Adrenal gland (tissue), 9 donors: ENCODE measurements at regions not wholly inside any gene's neighbourhood (a gene's known extent, or its start where the extent isn't known, plus 50 kb on each side); places are given as distances from the start of the nearest gene placed in this dataset.

Experiments
- DNase-seq, 7 donors: peaks; one replicate each; pipeline ENCODE4 v3.0.0-alpha.2; 2019 to 2020
- H3K27ac ChIP-seq, 5 donors: fragments of 200-600 bp; sonication (generic) in 4 of 5; 1 replicate in 3 of 5; 2 replicates in 2 of 5; pipeline versions ENCODE4 v1.5.1 to v1.8.0; 2016 to 2020; ENCODE audit warnings: mild to moderate bottlenecking in 1 of 5
- H3K27me3 ChIP-seq: fragments of 200-600 bp; 2 replicates; pipeline ENCODE4 v1.8.0; 2021
- H3K36me3 ChIP-seq, 2 donors: fragments of 200-600 bp; replicated peaks in 1 of 2; 1 replicate in 1 of 2; 2 replicates in 1 of 2; pipeline versions ENCODE4 v1.5.1 to v1.8.0; 2018 to 2022
- H3K4me1 ChIP-seq, 2 donors: fragments of 200-600 bp; replicated peaks in 1 of 2; 1 replicate in 1 of 2; 2 replicates in 1 of 2; pipeline versions ENCODE4 v1.5.1 to v1.8.0; 2018 to 2021
- H3K4me3 ChIP-seq, 4 donors: fragments of 200-600 bp; sonication (generic) in 3 of 4; one replicate each; pipeline ENCODE4 v1.5.1; 2016 to 2018
- H3K9me3 ChIP-seq, 3 donors: fragments of 200-600 bp; sonication (generic) in 1 of 3; replicated peaks in 1 of 3; 1 replicate in 2 of 3; 2 replicates in 1 of 3; pipeline versions ENCODE4 v1.5.1 to v1.8.0; 2016 to 2021
- CTCF ChIP-seq, 6 experiments: fragments of 450-650 bp in 4 of 6; fragments of 200-600 bp in 2 of 6; sonication (generic) in 1 of 6; IDR thresholded peaks; 1 replicate in 5 of 6; 2 replicates in 1 of 6; pipeline versions ENCODE4 v1.5.1 to v1.8.0; 2016 to 2021; ENCODE audit warnings: antibody characterized with exemption in 6 of 6, mild to moderate bottlenecking in 2 of 6, moderate library complexity in 1 of 6
- POLR2A ChIP-seq, 2 donors: fragments of 450-650 bp; IDR thresholded peaks; one replicate each; pipeline ENCODE4 v1.6.1; 2017; ENCODE audit warnings: antibody characterized with exemption in 2 of 2, mild to moderate bottlenecking in 2 of 2, moderate library complexity in 1 of 2
- WGBS, 4 donors: extraction: QIAGEN DNeasy Blood & Tissue Kit in 2 of 4; methylation state at CpG; one replicate each; pipeline versions ENCODE4 v1.1.5 to v1.1.7; 2013 to 2017; 5-methylcytosine and 5-hydroxymethylcytosine counted together
- intact Hi-C, 2 donors: fragments of 100-400 bp; cut with DNase I; formaldehyde crosslinking; loops; one replicate each; pipeline versions ENCODE4 v1.14.1 to v1.15.0; 2022 to 2023
- donor health status: healthy with polysubstance abuse.
- donor health status: Bipolar disorder and iron deficiency.
- donor health status: DM: yes; HTN: yes; CAD: no.
- donor health status: DM: no; HTN: no; CAD: no.
- donor health status: DM: no; HTN: no; CAD: no.

- 51 to 58% (median 54%) methylated on average over 5 of the region's 5 CpGs for WGBS, 4 donors
- intact Hi-C loops, result no loop called here
- Histone ChIP-seq H3K27ac (no peak overlapping the region), H3K4me1 (no peaks in the 10 kb centered on the region), H3K4me3 (no peak overlapping the region), H3K36me3 (no peaks in the 10 kb centered on the region), H3K27me3 (no peaks in the 10 kb centered on the region), H3K9me3 (no peaks in the 10 kb centered on the region)
- no peak for DNase-seq
- TF ChIP-seq CTCF (IDR thresholded peaks at IDR 0.05), result no peak
- TF ChIP-seq POLR2A (IDR thresholded peaks at IDR 0.05), result no peak
Measured at GRCh38 chr2:4684921-4685320, 981.5 kb downstream of the DCDC2C start.

- intact Hi-C loops, result no loop called here
- 62 to 76% (median 70%) methylated on average over 2 of the region's 2 CpGs for WGBS, 4 donors
- DNase-seq, result no peak
- TF ChIP-seq POLR2A (IDR thresholded peaks at IDR 0.05), result no peak
- no peak for TF ChIP-seq CTCF (IDR thresholded peaks at IDR 0.05)
- no peaks in the 10 kb centered on the region for H3K36me3 ChIP-seq
- no peaks in the 10 kb centered on the region for H3K9me3 ChIP-seq
- H3K27me3 ChIP-seq, result no peaks in the 10 kb centered on the region
- no peak overlapping the region for H3K27ac ChIP-seq
- H3K4me3 ChIP-seq, result no peak overlapping the region
- no peaks in the 10 kb centered on the region for H3K4me1 ChIP-seq
Measured at GRCh38 chr2:4690913-4691312, 987.5 kb downstream of the DCDC2C start.

GRCh38 chr2:4693266-4693665 is 989.9 kb downstream of the DCDC2C start:
- Histone ChIP-seq H3K27me3 (no peaks in the 10 kb centered on the region), H3K27ac (no peak overlapping the region), H3K9me3 (no peaks in the 10 kb centered on the region), H3K36me3 (no peaks in the 10 kb centered on the region), H3K4me1 (no peaks in the 10 kb centered on the region), H3K4me3 (no peak overlapping the region)
- intact Hi-C loops, result no loop called here
- TF ChIP-seq POLR2A (IDR thresholded peaks at IDR 0.05), result no peak
- TF ChIP-seq CTCF (IDR thresholded peaks at IDR 0.05), result no peak
- WGBS, 4 donors, result 36 to 42% (median 37%) methylated on average over 9 of the region's 9 CpGs
- DNase-seq, result peak in 3 of 7 donors; percentile 10 to 29 (median 16)

GRCh38 chr2:4695281-4695861 is 992.0 kb downstream of the DCDC2C start:
- no peaks in the 10 kb centered on the region for H3K27me3 ChIP-seq
- intact Hi-C loops, result no loop called here
- H3K4me3 ChIP-seq, result no peak overlapping the region
- no peaks in the 10 kb centered on the region for H3K4me1 ChIP-seq
- H3K36me3 ChIP-seq, result no peaks in the 10 kb centered on the region
- H3K27ac ChIP-seq, result no peak overlapping the region
- TF ChIP-seq POLR2A (IDR thresholded peaks at IDR 0.05) (no peak), CTCF (IDR thresholded peaks at IDR 0.05) (no peak)
- no peaks in the 10 kb centered on the region for H3K9me3 ChIP-seq
- no peak for DNase-seq
- WGBS, 4 donors, result 62 to 72% (median 67%) methylated on average over 2 of the region's 2 CpGs
